B cell (primary cell): ENCODE measurements at regions not wholly inside any gene's neighbourhood (a gene's known extent, or its start where the extent isn't known, plus 50 kb on each side); places are given as distances from the start of the nearest gene placed in this dataset.

Experiments
- ATAC-seq: fragments of 200-7000 bp; cut with Tn5 transposase; one replicate; pipeline ENCODE4 v1.10.0; 2021; ENCODE audit warnings: low read depth, mild to moderate bottlenecking, moderate number of reproducible peaks, moderate library complexity
- CTCF ChIA-PET: fragments of 350-600 bp; sonication (Branson Sonifier 250); formaldehyde crosslinking; loops from one replicate; lab custom pipeline; 2021; ENCODE audit warnings: antibody characterized with exemption, inconsistent platforms; lab: Charles Lee
- POLR2A ChIA-PET: fragments of 350-600 bp; sonication (Branson Sonifier 250); formaldehyde crosslinking; loops from one replicate; lab custom pipeline; 2021; ENCODE audit warnings: antibody characterized with exemption; lab: Charles Lee
- DNase-seq: peaks from one replicate; pipeline ENCODE4 v3.0.0; 2013
- H2AFZ ChIP-seq: 2 replicates; pipeline ENCODE4 v1.6.1; 2012; ENCODE audit warnings: mild to moderate bottlenecking, low read depth, low read length; ENCODE audit not compliant: insufficient read depth, poor library complexity, severe bottlenecking
- H3K27ac ChIP-seq, 2 donors: 1 replicate in 1 of 2; 2 replicates in 1 of 2; pipeline ENCODE4 v1.5.1; 2012 to 2013; ENCODE audit warnings: low read length in 2 of 2, mild to moderate bottlenecking in 2 of 2, moderate library complexity in 1 of 2
- H3K27me3 ChIP-seq, 4 experiments: fragments of 200-600 bp in 1 of 4; sonication (generic) in 1 of 4; replicated peaks in 1 of 4; 1 replicate in 2 of 4; 2 replicates in 2 of 4; pipeline versions ENCODE4 v1.6.1 to v1.7.0; 2013 to 2016; ENCODE audit warnings: low read length in 3 of 4, mild to moderate bottlenecking in 2 of 4, mixed read lengths in 1 of 4, moderate library complexity in 1 of 4; ENCODE audit not compliant: insufficient read depth in 4 of 4, control insufficient read depth in 3 of 4; ENCODE audit errors: control extremely low read depth in 1 of 4
- H3K36me3 ChIP-seq, 2 experiments: replicated peaks in 1 of 2; 1 replicate in 1 of 2; 2 replicates in 1 of 2; pipeline versions ENCODE4 v1.6.1 to v1.7.1; 2013; ENCODE audit warnings: low read length in 1 of 2; ENCODE audit not compliant: insufficient read depth in 2 of 2, control insufficient read depth in 1 of 2; ENCODE audit errors: control extremely low read depth in 1 of 2, extremely low read depth in 1 of 2
- H3K4me1 ChIP-seq, 2 donors: fragments of 200-600 bp in 1 of 2; sonication (generic) in 1 of 2; 1 replicate in 1 of 2; 2 replicates in 1 of 2; pipeline versions ENCODE4 v1.5.1 to v1.6.1; 2013 to 2017; ENCODE audit warnings: low read length in 2 of 2; ENCODE audit not compliant: control insufficient read depth in 2 of 2, insufficient read depth in 2 of 2
- H3K4me2 ChIP-seq: replicated peaks from 2 replicates; pipeline ENCODE3; 2012; ENCODE audit warnings: mild to moderate bottlenecking, low read depth, low read length; ENCODE audit not compliant: poor library complexity, severe bottlenecking
- H3K4me3 ChIP-seq, 5 experiments: fragments of 200-600 bp in 1 of 5; sonication (generic) in 1 of 5; 1 replicate in 3 of 5; 2 replicates in 2 of 5; pipeline versions ENCODE4 v1.5.1 to v1.7.0; 2011 to 2016; ENCODE audit warnings: low read length in 4 of 5, mild to moderate bottlenecking in 4 of 5, low read depth in 2 of 5, control low read depth in 1 of 5, moderate library complexity in 1 of 5; ENCODE audit not compliant: insufficient read depth in 1 of 5; ENCODE audit errors: control extremely low read depth in 1 of 5, extremely low read depth in 1 of 5
- H3K79me2 ChIP-seq: fragments of 200-600 bp; sonication (generic); one replicate; pipeline ENCODE4 v1.6.0; 2016; ENCODE audit warnings: low read length; ENCODE audit not compliant: control insufficient read depth, insufficient read depth
- H3K9ac ChIP-seq: fragments of 200-600 bp; sonication (generic); 2 replicates; pipeline ENCODE4 v1.6.1; 2017; ENCODE audit warnings: mild to moderate bottlenecking, low read length, moderate library complexity
- H3K9me3 ChIP-seq, 3 donors: one replicate each; pipeline versions ENCODE4 v1.6.1 to v1.7.1; 2013; ENCODE audit warnings: low read length in 2 of 3; ENCODE audit not compliant: control insufficient read depth in 2 of 3, insufficient read depth in 1 of 3; ENCODE audit errors: control extremely low read depth in 1 of 3
- H4K20me1 ChIP-seq: 2 replicates; pipeline ENCODE4 v1.6.0; 2012; ENCODE audit warnings: mild to moderate bottlenecking, low read length; ENCODE audit not compliant: insufficient read depth, control insufficient read depth, poor library complexity, severe bottlenecking
- H3K27ac Mint-ChIP-seq: one replicate; pipeline ENCODE4 v1.8.0; 2021; ENCODE audit warnings: mixed read lengths
- H3K27me3 Mint-ChIP-seq: one replicate; pipeline ENCODE4 v1.8.0; 2021; ENCODE audit warnings: mixed read lengths
- H3K4me1 Mint-ChIP-seq: one replicate; pipeline ENCODE4 v1.8.0; 2021; ENCODE audit warnings: mixed read lengths
- H3K4me3 Mint-ChIP-seq: one replicate; pipeline ENCODE4 v1.8.0; 2021; ENCODE audit warnings: mixed read lengths
- H3K9me3 Mint-ChIP-seq: one replicate; pipeline ENCODE4 v1.8.0; 2022; ENCODE audit warnings: mixed read lengths; ENCODE audit not compliant: insufficient read depth
- EZH2 ChIP-seq: IDR thresholded peaks from 2 replicates; pipeline ENCODE4 v1.6.1; 2012; ENCODE audit warnings: borderline replicate concordance, low read depth, mild to moderate bottlenecking, moderate library complexity, low read length; ENCODE audit not compliant: insufficient read depth, poor library complexity, severe bottlenecking
- WGBS: methylation state at CpG from one replicate; pipeline ENCODE4 v1.1.5; 2013; ENCODE audit warnings: missing lambda C conversion rate; ENCODE audit not compliant: insufficient coverage; 5-methylcytosine and 5-hydroxymethylcytosine counted together
- intact Hi-C: fragments of 100-400 bp; cut with micrococcal nuclease; formaldehyde crosslinking; loops from one replicate; pipeline ENCODE4 v1.10.0; 2022
- TF ChIP-seq, protein P1 (sequence below): fragments of 200-600 bp; IDR thresholded peaks from one replicate; pipeline ENCODE4 v1.8.0; 2022; ENCODE audit warnings: antibody characterized with exemption, mild to moderate bottlenecking

DNA sequence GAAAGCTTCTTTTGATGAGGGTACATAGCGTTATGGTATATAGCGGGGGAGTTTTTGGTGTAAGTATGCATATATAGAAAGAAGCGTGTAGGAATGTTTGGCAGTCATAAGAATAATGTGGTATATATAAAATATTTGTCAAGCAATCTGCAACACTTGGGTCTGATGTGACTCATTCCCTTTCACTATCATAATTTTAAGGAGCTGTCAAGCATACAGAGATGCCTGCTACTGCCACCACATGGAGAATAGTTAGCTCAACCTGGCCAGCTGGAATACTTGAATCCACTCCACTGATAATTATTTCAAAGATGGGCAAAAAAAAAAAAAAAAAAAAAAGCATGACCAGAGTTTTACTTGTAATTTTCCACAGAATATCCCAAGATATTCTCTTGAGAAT lies 559.8 kb upstream of the REG3G start:
- WGBS, result 100% methylated on average over 1 of the region's 3 CpGs
- POLR2A ChIA-PET, result no interaction called here
- intact Hi-C loops, result no loop called here
- Histone ChIP-seq H3K4me2 (no peak overlapping the region), H3K9ac (no peak overlapping the region), H4K20me1 (no peaks in the 10 kb centered on the region), H3K4me3 (no peak overlapping the region), H3K27me3 (no peaks in the 10 kb centered on the region), H3K36me3 (no peaks in the 10 kb centered on the region), H3K4me1 (no peaks in the 10 kb centered on the region), H2AFZ (no peak overlapping the region), H3K27ac (no peak overlapping the region), H3K9me3 (no peaks in the 10 kb centered on the region), H3K79me2 (no peaks in the 10 kb centered on the region)
- CTCF ChIA-PET, result no interaction called here
- H3K27ac Mint-ChIP-seq, result no peak overlapping the region
- DNase-seq (no peak), ATAC-seq (no peak)
- H3K4me3 Mint-ChIP-seq, result no peak overlapping the region
- H3K9me3 Mint-ChIP-seq, result no peaks in the 10 kb centered on the region
- no peaks in the 10 kb centered on the region for H3K27me3 Mint-ChIP-seq
- no peaks in the 10 kb centered on the region for H3K4me1 Mint-ChIP-seq
- TF ChIP-seq, protein P1, sequence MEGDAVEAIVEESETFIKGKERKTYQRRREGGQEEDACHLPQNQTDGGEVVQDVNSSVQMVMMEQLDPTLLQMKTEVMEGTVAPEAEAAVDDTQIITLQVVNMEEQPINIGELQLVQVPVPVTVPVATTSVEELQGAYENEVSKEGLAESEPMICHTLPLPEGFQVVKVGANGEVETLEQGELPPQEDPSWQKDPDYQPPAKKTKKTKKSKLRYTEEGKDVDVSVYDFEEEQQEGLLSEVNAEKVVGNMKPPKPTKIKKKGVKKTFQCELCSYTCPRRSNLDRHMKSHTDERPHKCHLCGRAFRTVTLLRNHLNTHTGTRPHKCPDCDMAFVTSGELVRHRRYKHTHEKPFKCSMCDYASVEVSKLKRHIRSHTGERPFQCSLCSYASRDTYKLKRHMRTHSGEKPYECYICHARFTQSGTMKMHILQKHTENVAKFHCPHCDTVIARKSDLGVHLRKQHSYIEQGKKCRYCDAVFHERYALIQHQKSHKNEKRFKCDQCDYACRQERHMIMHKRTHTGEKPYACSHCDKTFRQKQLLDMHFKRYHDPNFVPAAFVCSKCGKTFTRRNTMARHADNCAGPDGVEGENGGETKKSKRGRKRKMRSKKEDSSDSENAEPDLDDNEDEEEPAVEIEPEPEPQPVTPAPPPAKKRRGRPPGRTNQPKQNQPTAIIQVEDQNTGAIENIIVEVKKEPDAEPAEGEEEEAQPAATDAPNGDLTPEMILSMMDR, result no peak
- TF ChIP-seq EZH2, result no peak

DNA sequence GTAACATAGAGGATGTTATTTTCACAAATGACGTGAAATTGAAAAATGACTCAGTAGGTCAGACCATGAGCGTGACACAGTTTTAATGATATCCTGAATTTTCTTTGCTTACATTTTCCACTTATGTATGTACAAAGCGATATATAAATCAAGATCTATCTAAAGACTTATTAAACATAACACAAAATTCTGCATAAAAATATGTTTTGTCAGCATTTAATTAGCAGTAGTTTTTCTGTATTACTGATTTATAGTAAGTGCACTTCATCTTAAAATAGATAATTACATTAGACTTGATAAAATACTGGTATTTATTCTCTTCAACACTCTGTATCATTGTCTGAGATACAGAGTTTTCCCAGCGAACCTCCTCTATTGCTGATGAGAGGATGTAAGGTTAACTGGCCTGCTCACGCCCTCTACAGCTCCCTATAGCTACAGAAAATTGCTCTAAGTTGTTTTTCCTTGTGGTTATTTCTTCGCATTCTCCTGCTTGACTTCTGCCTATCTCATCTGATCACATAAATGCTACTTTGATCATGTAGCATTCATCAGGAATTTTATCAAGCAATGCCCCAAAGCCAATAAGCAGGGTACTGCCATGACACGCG lies 548.8 kb upstream of the REG3G start:
- Histone ChIP-seq H3K4me2 (no peak overlapping the region), H3K79me2 (no peaks in the 10 kb centered on the region), H3K27me3 (no peaks in the 10 kb centered on the region), H3K9me3 (peaks cover 0 to 4% (median 0%) of the 10 kb centered on the region in 3 donors), H3K27ac (no peak overlapping the region), H4K20me1 (no peaks in the 10 kb centered on the region), H3K4me3 (no peak overlapping the region), H3K4me1 (no peaks in the 10 kb centered on the region), H3K9ac (no peak overlapping the region), H2AFZ (no peak overlapping the region), H3K36me3 (no peaks in the 10 kb centered on the region)
- DNase-seq (no peak), ATAC-seq (no peak)
- CTCF ChIA-PET, result no interaction called here
- Mint-ChIP-seq H3K4me3 (no peak overlapping the region), H3K4me1 (no peaks in the 10 kb centered on the region), H3K9me3 (no peaks in the 10 kb centered on the region), H3K27me3 (no peaks in the 10 kb centered on the region), H3K27ac (no peak overlapping the region)
- POLR2A ChIA-PET, result no interaction called here
- TF ChIP-seq EZH2, result no peak
- TF ChIP-seq, protein P1, result no peak
- intact Hi-C loops, result no loop called here
- 100% methylated on average over 3 of the region's 8 CpGs for WGBS
